WI38 (cell line): ENCODE measurements at regions not wholly inside any gene's neighbourhood (a gene's known extent, or its start where the extent isn't known, plus 50 kb on each side); places are given as distances from the start of the nearest gene placed in this dataset.

Source experiments
- H3K4me3 ChIP-seq: 2 replicates; pipeline ENCODE4 v1.5.1; 2011; ENCODE audit warnings: low read depth, mild to moderate bottlenecking, control low read depth, low read length
- TF ChIP-seq, protein P1 (sequence below): IDR thresholded peaks from 2 replicates; pipeline ENCODE4 v1.5.1; 2012; ENCODE audit warnings: low read depth, mild to moderate bottlenecking, control low read depth, low read length

DNA sequence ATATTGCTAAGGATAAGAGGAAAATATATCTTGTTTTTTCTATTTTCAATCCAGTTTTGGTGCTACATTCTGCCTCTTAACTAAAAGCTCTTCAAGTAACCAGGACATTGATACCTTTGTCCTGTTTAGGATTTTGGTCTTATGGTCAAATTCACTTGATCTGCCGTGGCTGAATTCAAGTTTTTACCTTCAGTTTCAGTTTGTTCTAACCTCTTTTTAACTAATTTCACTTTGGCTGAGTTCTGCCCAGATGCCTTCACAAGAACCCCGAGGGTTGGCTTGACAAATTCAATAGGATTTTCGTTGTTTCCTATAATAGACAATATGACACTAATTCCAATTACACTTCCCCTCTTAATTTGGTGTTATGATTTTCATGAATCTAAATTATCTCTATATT lies 84.5 kb upstream of the C1orf21 start:
- TF ChIP-seq, protein P1, sequence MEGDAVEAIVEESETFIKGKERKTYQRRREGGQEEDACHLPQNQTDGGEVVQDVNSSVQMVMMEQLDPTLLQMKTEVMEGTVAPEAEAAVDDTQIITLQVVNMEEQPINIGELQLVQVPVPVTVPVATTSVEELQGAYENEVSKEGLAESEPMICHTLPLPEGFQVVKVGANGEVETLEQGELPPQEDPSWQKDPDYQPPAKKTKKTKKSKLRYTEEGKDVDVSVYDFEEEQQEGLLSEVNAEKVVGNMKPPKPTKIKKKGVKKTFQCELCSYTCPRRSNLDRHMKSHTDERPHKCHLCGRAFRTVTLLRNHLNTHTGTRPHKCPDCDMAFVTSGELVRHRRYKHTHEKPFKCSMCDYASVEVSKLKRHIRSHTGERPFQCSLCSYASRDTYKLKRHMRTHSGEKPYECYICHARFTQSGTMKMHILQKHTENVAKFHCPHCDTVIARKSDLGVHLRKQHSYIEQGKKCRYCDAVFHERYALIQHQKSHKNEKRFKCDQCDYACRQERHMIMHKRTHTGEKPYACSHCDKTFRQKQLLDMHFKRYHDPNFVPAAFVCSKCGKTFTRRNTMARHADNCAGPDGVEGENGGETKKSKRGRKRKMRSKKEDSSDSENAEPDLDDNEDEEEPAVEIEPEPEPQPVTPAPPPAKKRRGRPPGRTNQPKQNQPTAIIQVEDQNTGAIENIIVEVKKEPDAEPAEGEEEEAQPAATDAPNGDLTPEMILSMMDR = no peak
- H3K4me3 ChIP-seq = no peak overlapping the region

DNA sequence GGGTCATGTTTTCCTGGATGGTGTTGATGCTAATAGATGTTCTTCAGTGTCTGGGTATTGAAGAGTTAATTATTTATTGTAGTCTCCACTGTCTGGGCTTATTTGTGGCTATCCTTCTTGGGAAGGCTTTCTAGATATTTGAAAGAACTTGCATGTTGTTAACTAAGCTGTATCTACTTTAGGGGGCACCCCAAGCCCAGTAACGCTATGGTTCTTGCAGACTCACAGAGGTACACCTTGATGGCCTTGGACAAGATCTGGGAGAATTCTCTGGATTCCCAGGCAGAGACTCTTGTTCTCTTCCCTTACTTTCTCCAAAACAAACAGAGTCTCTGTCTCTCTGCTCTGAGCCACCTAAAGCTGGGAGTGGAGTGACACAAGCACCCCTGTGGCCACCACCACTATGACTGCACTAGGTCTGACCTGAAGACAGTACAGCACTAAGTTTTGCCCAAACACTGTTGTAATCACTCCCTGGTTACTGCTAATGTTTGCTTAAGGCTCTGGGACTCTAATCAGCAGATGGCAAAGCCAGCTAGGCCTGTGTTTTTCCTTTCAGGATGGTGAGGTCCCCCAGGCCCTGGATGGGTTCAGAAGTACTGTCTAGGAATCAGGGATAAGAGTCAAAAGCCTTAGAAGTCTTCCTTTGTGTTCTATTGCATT lies 76.5 kb upstream of the C1orf21 start:
- no peak overlapping the region for H3K4me3 ChIP-seq
- TF ChIP-seq, protein P1 = no peak

DNA sequence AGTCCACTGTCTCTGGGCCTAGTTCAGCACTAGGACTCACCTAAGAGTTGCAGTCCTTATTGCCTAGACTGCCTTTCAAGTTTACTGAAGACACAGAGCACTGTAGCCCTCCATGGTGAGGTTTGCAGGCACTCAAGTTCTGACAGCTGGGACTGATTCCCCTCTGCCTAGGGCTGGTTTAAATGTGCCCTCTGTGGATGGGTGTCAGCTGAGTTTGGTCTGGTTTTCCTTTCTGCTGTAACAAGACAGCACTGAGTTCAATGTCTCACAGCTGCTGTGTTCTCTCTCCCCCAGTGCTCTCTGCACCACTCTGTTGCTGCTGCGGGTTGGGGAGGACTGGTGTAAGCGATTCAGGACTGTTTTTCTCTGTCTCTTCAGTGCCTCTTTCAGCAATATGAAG lies 75.2 kb upstream of the C1orf21 start:
- TF ChIP-seq, protein P1 = no peak
- no peak overlapping the region for H3K4me3 ChIP-seq

DNA sequence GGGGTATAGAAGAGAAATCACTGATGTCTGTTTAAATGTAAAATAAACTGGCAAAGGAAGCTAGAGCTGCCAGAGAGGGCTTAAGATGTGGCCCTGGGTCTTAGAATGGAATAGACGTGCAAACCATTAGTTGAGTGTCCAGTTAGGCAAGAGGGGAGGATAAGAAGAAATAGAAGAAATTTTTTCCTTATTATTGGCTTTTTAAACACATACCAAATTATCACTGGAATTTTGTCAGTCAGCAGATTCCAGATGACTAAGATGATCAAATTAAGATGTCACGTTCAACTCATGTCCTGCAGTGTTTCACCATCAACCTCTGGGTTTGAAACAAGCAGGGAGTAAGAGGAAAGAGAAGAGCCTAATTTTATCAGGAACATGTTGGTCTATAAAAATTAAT lies 71.6 kb upstream of the C1orf21 start:
- no peak overlapping the region for H3K4me3 ChIP-seq
- TF ChIP-seq, protein P1 = no peak

DNA sequence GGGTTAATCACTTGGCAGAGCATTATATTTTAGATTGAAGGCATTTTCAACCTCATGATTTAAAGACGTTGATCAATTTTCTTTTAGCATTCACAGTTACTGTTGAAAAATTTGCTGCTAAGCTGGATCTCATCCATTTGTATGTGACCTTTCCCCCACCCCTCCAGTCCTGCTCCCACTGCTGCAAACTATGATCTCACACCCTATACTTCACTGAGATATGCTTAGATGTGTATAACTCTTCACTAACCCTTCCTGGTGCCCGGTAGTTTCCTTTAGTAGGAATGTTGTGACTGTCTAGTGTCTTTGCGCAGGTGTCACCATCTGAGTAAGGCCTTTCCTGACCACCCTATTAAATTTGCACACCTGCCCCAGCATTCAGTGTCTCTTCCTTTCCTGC lies 67.0 kb upstream of the C1orf21 start:
- H3K4me3 ChIP-seq = no peak overlapping the region
- TF ChIP-seq, protein P1 = no peak

DNA sequence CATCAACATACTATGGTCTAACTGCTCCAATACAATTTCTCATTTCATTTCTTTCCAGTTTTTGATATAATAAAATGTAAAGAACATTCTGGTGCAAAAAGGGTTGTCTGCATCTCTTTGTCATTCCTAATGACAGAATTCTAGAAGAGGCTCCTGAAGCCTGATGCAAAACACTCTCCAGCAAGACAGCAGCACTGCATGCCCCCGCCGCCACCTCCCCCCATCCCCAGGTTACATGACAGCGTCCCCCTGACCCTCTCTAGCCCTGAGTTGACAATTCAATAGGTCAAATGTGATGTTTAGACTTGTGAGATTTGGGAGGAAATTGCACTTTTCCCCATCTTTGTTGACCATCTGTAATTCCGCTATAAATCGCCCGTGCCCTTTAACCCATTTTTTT lies 64.6 kb upstream of the C1orf21 start:
- TF ChIP-seq, protein P1 = no peak

DNA sequence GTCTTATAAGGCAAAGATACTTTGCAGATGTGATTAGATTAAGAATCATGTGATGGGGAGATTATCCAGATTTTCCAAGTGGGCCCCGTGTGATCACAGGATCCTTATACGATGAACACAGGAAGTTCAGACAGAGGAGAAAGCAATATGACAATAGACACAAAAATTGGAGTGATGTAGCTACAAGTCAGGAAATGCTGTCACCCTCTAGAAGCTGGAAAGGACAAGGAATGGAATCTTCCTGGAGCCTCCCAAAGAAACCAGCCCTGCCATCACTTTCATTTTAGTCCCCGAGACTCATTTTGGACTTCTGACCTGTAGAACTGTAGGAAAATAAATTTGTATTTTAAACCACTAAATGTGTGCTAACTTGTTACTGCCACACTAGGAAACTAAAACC lies 61.9 kb upstream of the C1orf21 start:
- TF ChIP-seq, protein P1 = no peak
- no peak overlapping the region for H3K4me3 ChIP-seq

More for the DNA sequence above, 64.6 kb upstream of the C1orf21 start:
- H3K4me3 ChIP-seq = no peak overlapping the region
